HL-60/S4 treated with phorbol 12-myristate 13-acetate at 8.2 ng/mL for 4 days and 3 days (cell line): ENCODE measurements at regions not wholly inside any gene's neighbourhood (a gene's known extent, or its start where the extent isn't known, plus 50 kb on each side); places are given as distances from the start of the nearest gene placed in this dataset.

ENCODE experiments used
- in situ Hi-C: fragments of 300-500 bp; cut with MboI; formaldehyde crosslinking; loops from 2 replicates; pipeline ENCODE4 v1.15.0; 2022; ENCODE audit warnings: low sequenced_read_pairs

GRCh38 chr16:82361885-82362284 lies 191.9 kb upstream of the MPHOSPH6 start:
- in situ Hi-C loops: no loop called here

DNA sequence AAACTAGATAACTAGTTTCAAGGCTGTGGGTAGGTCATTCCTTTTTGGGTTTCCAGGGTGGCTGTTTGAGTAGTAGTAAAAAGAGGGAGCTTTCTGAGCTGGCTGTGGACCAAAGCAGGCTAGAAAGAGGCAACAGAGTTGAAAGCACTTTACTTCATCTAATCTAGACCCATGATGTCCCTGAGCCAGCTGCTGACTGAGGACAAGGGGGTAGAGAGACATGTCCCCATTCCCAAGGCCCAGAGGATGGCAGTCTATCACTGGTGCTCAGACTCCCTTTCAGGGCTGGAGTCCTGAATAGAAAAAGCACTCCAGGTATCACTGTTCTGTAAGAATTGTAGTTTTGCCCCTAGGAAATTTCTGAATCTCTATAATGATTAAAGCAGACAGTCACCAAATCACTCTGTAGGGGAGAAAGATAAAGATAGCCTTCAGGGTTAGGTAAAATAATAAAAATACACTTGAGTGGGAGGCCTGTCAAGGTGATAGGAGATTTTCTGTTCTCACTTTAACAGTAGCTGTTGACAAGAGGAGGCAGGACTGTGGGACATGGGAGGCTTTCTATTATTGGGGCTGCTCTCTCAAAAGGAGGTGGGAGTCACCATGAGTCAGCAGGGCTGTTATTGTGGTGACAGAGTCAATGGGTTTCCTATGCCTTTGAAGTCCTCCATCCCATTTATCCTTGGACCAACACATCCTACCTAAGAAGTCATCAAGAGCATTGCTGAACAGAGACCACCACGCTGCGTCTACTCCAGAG lies 190.2 kb upstream of the MPHOSPH6 start:
- in situ Hi-C loops: no loop called here

GRCh38 chr16:82358606-82359221 lies 188.7 kb upstream of the MPHOSPH6 start:
- in situ Hi-C loops: no loop called here

DNA sequence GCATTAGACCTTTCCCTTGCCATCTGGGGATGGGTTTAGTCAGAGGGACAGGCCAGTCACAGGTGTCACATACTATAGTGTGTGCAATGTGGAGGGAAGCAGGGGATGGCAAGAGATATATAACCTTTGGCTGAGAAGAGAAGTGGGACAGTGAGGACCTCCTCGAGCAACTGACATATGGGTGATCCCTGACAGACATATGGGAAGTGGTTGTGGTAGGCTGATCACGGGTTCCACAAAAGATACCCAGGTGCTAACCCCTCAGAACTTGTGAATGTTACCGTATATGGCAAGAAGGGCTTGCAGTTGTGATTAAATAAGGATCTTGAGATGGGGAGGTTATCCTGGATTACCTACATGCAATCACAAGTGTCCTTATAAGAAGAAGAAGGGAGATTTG lies 188.1 kb upstream of the MPHOSPH6 start:
- in situ Hi-C loops: no loop called here

DNA sequence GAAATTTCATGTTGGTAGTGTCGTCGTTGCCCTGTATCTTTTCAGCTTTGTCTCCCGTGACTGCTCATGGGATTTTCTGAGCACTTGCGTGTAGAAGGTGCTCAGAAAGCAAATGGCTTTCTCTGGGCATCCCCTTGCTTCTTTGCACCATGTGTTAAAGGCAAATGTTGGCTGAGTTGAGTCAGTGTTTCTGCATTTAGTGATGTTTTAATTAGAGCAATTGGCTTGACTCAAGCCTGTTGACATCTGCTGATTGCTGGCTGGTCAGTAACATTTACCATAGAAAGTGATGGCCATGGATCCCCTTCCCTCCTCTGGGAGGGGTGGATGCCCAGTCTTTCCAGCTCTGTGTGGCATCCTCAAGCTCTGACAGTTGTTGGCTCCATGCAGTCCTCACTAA lies 187.2 kb upstream of the MPHOSPH6 start:
- in situ Hi-C loops: no loop called here

DNA sequence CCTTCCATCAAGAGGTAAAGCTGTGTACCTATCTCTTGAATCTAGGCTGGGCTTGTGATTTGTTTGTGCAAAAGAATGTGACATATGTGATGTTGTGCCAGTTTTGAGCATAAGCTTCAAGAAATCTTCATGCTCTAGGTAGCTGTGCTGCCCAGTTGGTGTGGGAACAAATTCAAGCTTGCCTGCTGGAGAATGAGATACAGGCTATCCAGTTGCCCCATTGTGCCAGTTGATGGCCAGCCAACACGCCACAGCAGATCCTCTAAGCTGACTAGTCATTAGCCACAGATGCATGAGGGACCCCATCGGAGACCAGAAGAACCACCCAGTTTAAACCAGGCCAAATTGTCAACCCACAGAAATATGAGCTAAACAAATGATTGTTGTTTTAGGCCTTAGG lies 180.5 kb upstream of the MPHOSPH6 start:
- in situ Hi-C loops: no loop called here

DNA sequence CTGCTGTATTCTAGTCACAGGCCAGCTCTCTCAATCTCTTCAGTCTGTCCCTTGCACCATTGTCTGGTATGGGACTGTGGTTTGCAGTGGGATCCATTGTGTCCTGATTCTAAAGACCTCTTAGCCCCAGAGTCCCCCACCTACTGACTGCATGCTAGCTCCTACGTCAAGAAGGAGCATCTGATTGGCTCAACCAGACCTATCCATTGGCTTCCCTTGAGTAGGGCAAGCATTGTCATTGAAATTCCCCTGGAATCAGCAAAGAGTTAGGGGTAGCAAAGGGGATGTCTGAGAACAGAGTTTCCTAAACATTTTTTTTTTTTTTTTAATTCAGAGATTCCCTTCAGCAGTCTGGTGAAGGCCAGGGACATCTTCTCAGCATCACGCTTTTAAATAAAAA lies 175.3 kb upstream of the MPHOSPH6 start:
- in situ Hi-C loops: no loop called here

- in situ Hi-C loops: no loop called here
Measured at GRCh38 chr16:82344157-82344556, 174.1 kb upstream of the MPHOSPH6 start.

DNA sequence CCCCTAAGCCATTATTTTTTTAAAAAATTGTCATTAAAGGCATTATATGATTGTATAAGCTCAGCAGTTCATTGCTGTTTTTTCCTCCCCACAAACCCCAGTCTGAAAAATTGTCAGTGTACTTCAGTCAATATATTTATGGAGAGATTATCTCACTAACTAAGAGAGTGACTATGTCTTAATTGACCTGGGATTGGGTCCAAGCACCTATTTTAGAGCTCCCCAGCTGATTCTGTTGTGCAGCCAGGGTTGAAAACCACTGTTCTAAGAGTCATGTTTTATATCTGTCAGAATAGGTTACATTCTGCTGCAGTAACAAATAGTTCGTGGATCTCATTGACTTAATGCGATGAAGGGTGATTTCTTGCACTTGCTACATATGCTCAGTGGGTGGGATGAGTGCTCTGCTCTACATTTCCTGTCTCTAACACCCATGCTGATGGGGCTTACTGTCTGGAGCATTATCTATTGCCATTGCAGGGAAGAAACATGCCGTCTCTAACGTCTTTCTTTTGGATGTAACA lies 171.2 kb upstream of the MPHOSPH6 start:
- in situ Hi-C loops: no loop called here

DNA sequence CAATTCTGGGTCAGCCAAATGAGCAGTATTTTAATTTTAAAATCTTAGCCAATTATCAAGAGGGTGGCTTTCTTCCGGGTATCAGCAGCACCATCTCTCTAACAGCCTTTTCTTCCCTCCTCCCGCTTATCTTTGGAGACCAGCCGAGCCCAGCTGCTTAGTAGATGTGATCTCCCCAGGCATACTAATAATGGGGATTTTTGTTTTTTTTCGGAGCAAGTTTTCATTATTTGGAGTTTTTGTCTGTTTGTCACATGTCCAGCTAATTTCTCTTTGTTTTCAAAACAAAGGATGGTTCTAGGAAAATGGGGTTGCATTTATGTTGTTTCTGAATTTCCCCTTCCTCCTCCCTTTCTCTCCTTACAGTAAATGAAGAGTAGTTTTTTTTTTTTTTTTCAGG lies 170.5 kb upstream of the MPHOSPH6 start:
- in situ Hi-C loops: no loop called here

GRCh38 chr16:82337355-82337754 lies 167.3 kb upstream of the MPHOSPH6 start:
- in situ Hi-C loops: no loop called here

- in situ Hi-C loops: no loop called here
Measured at GRCh38 chr16:82331974-82332750, 162.1 kb upstream of the MPHOSPH6 start.

GRCh38 chr16:82331397-82331796 lies 161.4 kb upstream of the MPHOSPH6 start:
- in situ Hi-C loops: no loop called here

- in situ Hi-C loops: no loop called here
Measured at GRCh38 chr16:82329504-82330192, 159.6 kb upstream of the MPHOSPH6 start.

DNA sequence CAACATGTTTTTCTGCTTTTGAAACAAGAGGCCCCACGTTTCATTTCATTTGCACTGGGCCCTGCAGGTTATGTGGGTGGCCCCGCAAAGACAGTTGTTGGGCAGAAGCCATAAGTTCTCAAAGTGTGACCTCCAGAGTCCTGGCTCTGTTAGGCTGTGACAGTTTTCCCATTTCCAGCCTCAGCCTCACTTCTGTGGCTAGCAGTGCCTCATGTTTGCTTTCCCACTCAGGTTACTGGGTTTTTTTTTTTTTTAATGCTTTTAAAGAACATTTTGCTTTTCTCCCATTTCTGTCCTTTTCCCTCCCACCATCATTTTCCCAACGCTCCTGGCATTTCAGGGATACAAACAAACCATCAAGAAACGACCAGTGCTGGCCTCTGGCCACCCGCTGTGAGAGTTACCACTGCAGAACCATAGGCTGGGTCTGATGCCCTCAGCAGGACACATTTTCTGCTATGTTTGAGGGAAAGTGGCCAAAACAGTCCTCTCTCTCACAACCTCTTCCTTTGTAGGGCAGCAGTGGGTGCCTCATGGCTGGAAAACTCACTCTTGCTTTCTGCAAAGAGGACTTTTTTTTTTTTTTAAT lies 159.0 kb upstream of the MPHOSPH6 start:
- in situ Hi-C loops: no loop called here

- in situ Hi-C loops: no loop called here
Measured at GRCh38 chr16:82323171-82323570, 153.1 kb upstream of the MPHOSPH6 start.

DNA sequence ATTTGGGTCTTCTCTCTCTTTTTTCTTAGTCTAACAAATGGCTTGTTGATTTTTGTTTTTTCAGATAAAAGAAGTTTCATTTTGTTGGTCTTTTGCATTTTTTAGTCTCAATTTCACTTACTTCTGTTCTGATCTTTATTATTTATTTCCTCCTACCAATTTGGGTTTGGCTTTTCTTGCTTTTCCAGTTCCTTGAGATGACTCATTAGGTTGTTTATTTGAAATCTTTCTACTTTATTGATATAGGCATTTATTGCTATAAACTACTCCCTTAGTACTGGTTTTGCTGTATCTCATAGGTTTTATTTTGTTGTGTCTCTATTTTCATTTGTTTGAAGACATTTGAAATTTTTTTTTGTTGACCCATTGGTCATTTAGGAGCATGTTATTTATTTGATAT lies 152.2 kb upstream of the MPHOSPH6 start:
- in situ Hi-C loops: no loop called here

GRCh38 chr16:82319038-82319437 lies 149.0 kb upstream of the MPHOSPH6 start:
- in situ Hi-C loops: no loop called here

GRCh38 chr16:82317411-82318167 lies 147.6 kb upstream of the MPHOSPH6 start:
- in situ Hi-C loops: no loop called here

GRCh38 chr16:82313754-82314153 lies 143.7 kb upstream of the MPHOSPH6 start:
- in situ Hi-C loops: no loop called here
